H9 (cell line): ENCODE measurements at regions not wholly inside any gene's neighbourhood (a gene's known extent, or its start where the extent isn't known, plus 50 kb on each side); places are given as distances from the start of the nearest gene placed in this dataset.

ENCODE experiments used
- DNase-seq: peaks from one replicate; pipeline ENCODE4 v3.0.0-alpha.2; 2017
- H2AFZ ChIP-seq: one replicate; pipeline ENCODE4 v1.6.1; 2013; ENCODE audit warnings: mild to moderate bottlenecking, low read length, control low read depth, moderate library complexity
- H2AK5ac ChIP-seq: 2 replicates; pipeline ENCODE4 v1.6.1; 2013; ENCODE audit warnings: low read length, control low read depth, mixed read lengths; ENCODE audit not compliant: insufficient read length
- H2BK120ac ChIP-seq: one replicate; pipeline ENCODE4 v1.6.1; 2013; ENCODE audit warnings: low read depth, mild to moderate bottlenecking, low read length, control low read depth, inconsistent platforms; ENCODE audit not compliant: poor library complexity, severe bottlenecking
- H2BK12ac ChIP-seq: 2 replicates; pipeline ENCODE4 v1.6.1; 2013; ENCODE audit warnings: low read length, control low read depth, mixed read lengths, low read depth; ENCODE audit not compliant: insufficient read length
- H2BK15ac ChIP-seq: 2 replicates; pipeline ENCODE4 v1.6.1; 2013; ENCODE audit warnings: low read depth, low read length, control low read depth
- H2BK20ac ChIP-seq: one replicate; pipeline ENCODE4 v1.6.1; 2013; ENCODE audit warnings: low read depth, mild to moderate bottlenecking, low read length, control low read depth, inconsistent platforms; ENCODE audit not compliant: poor library complexity, severe bottlenecking
- H2BK5ac ChIP-seq: 2 replicates; pipeline ENCODE4 v1.6.1; 2013; ENCODE audit warnings: low read length, control low read depth, mixed read lengths; ENCODE audit not compliant: insufficient read length
- H3K14ac ChIP-seq: 2 replicates; pipeline ENCODE4 v1.6.1; 2013; ENCODE audit warnings: low read length, control low read depth; ENCODE audit not compliant: insufficient read depth
- H3K18ac ChIP-seq: 2 replicates; pipeline ENCODE4 v1.6.1; 2013; ENCODE audit warnings: low read depth, mild to moderate bottlenecking, mixed read lengths, low read length, control low read depth; ENCODE audit not compliant: insufficient read length
- H3K23ac ChIP-seq: 2 replicates; pipeline ENCODE4 v1.6.1; 2013; ENCODE audit warnings: low read length, control low read depth, mixed read lengths, low read depth; ENCODE audit not compliant: insufficient read length
- H3K23me2 ChIP-seq: 2 replicates; pipeline ENCODE4 v1.6.1; 2013; ENCODE audit warnings: low read depth, mild to moderate bottlenecking, mixed read lengths, low read length, control low read depth; ENCODE audit not compliant: insufficient read length, poor library complexity, severe bottlenecking
- H3K27ac ChIP-seq: 2 replicates; pipeline ENCODE4 v1.5.1; 2013; ENCODE audit warnings: low read length, control low read depth, mixed read lengths, low read depth; ENCODE audit not compliant: insufficient read length
- H3K27me3 ChIP-seq: 2 replicates; pipeline ENCODE4 v1.6.1; 2013; ENCODE audit warnings: low read length, control low read depth, inconsistent platforms; ENCODE audit not compliant: insufficient read depth
- H3K4ac ChIP-seq: 2 replicates; pipeline ENCODE4 v1.6.1; 2013; ENCODE audit warnings: low read depth, mild to moderate bottlenecking, control low read depth, inconsistent platforms, low read length, moderate library complexity
- H3K4me1 ChIP-seq: 2 replicates; pipeline ENCODE4 v1.6.1; 2013; ENCODE audit warnings: low read length, control low read depth, inconsistent platforms; ENCODE audit not compliant: insufficient read depth
- H3K4me2 ChIP-seq: 2 replicates; pipeline ENCODE4 v1.6.1; 2013; ENCODE audit warnings: low read length, control low read depth, mixed read lengths; ENCODE audit not compliant: insufficient read length, insufficient read depth
- H3K56ac ChIP-seq: 2 replicates; pipeline ENCODE4 v1.6.1; 2013; ENCODE audit warnings: low read depth, mild to moderate bottlenecking, mixed read lengths, low read length, control low read depth; ENCODE audit not compliant: insufficient read length
- H3K79me1 ChIP-seq: 2 replicates; pipeline ENCODE4 v1.6.1; 2013; ENCODE audit warnings: low read depth, mild to moderate bottlenecking, moderate library complexity, low read length, control low read depth, inconsistent platforms; ENCODE audit not compliant: insufficient read depth, poor library complexity, severe bottlenecking
- H3K79me2 ChIP-seq: 2 replicates; pipeline ENCODE4 v1.6.1; 2013; ENCODE audit warnings: low read length, control low read depth, inconsistent platforms; ENCODE audit not compliant: insufficient read depth
- H3K9ac ChIP-seq: 2 replicates; pipeline ENCODE4 v1.6.1; 2013; ENCODE audit warnings: low read length, control low read depth, mixed read lengths; ENCODE audit not compliant: insufficient read length; ENCODE audit errors: extremely low read depth
- H3K9me3 ChIP-seq: one replicate; pipeline ENCODE4 v1.6.1; 2013; ENCODE audit warnings: low read depth, low read length, inconsistent platforms; ENCODE audit not compliant: control insufficient read depth
- H3T11ph ChIP-seq: one replicate; pipeline ENCODE4 v1.6.1; 2013; ENCODE audit warnings: mild to moderate bottlenecking, low read length, control low read depth, inconsistent platforms
- H4K20me1 ChIP-seq: one replicate; pipeline ENCODE4 v1.6.1; 2013; ENCODE audit not compliant: control insufficient read depth, insufficient read length, insufficient read depth
- H4K5ac ChIP-seq: 2 replicates; pipeline ENCODE4 v1.6.1; 2013; ENCODE audit warnings: low read depth, mild to moderate bottlenecking, mixed read lengths, low read length, control low read depth; ENCODE audit not compliant: insufficient read length
- H4K8ac ChIP-seq: replicated peaks from 2 replicates; pipeline ENCODE4 v1.6.1; 2013; ENCODE audit warnings: low read length, control low read depth, mixed read lengths, low read depth; ENCODE audit not compliant: insufficient read length
- H4K91ac ChIP-seq: 2 replicates; pipeline ENCODE4 v1.6.1; 2013; ENCODE audit warnings: low read depth, mild to moderate bottlenecking, moderate library complexity, mixed read lengths, low read length, control low read depth; ENCODE audit not compliant: insufficient read length
- H3K27ac Mint-ChIP-seq, 3 experiments: 2 replicates in 2 of 3; 3 replicates in 1 of 3; pipeline ENCODE4 v1.8.0; 2020 to 2021; ENCODE audit warnings: mixed read lengths in 3 of 3, mild to moderate bottlenecking in 1 of 3, moderate library complexity in 1 of 3
- H3K27me3 Mint-ChIP-seq: 2 replicates; pipeline ENCODE4 v1.8.0; 2021; ENCODE audit warnings: low read depth, mild to moderate bottlenecking, moderate library complexity, mixed read lengths
- H3K36me3 Mint-ChIP-seq, 3 experiments: 2 replicates in 2 of 3; 3 replicates in 1 of 3; pipeline ENCODE4 v1.8.0; 2020 to 2021; ENCODE audit warnings: low read depth in 3 of 3, mixed read lengths in 3 of 3; ENCODE audit not compliant: insufficient read depth in 1 of 3
- H3K4me1 Mint-ChIP-seq, 2 experiments: 2 replicates each; pipeline ENCODE4 v1.8.0; 2020; ENCODE audit warnings: mixed read lengths in 2 of 2
- H3K4me3 Mint-ChIP-seq, 2 experiments: 2 replicates in 1 of 2; 3 replicates in 1 of 2; pipeline ENCODE4 v1.8.0; 2020 to 2021; ENCODE audit warnings: mild to moderate bottlenecking in 2 of 2, mixed read lengths in 2 of 2, moderate library complexity in 1 of 2
- H3K9me3 Mint-ChIP-seq, 2 experiments: 2 replicates in 1 of 2; 3 replicates in 1 of 2; pipeline ENCODE4 v1.8.0; 2020; ENCODE audit warnings: mild to moderate bottlenecking in 2 of 2, mixed read lengths in 2 of 2, moderate library complexity in 1 of 2
- CTCF ChIP-seq: fragments of 200-600 bp; sonication (generic); conservative IDR thresholded peaks from 3 replicates; pipeline ENCODE4 v1.8.0; 2021; ENCODE audit warnings: antibody characterized with exemption, mild to moderate bottlenecking
- WGBS: extraction: QIAGEN DNeasy Blood & Tissue Kit; methylation state at CpG from one replicate; pipeline ENCODE4 v1.1.7; 2013; ENCODE audit warnings: missing lambda C conversion rate, low lambda C conversion rate, mixed read lengths; ENCODE audit not compliant: insufficient read length; ENCODE audit errors: extremely low coverage; 5-methylcytosine and 5-hydroxymethylcytosine counted together

- Histone ChIP-seq H2BK20ac (no peak overlapping the region), H3K23me2 (no peaks in the 10 kb centered on the region), H4K8ac (no peak overlapping the region), H3T11ph (no peak overlapping the region), H3K27ac (no peak overlapping the region), H3K9me3 (no peaks in the 10 kb centered on the region), H4K91ac (no peak overlapping the region), H3K79me1 (no peaks in the 10 kb centered on the region), H2BK120ac (no peak overlapping the region), H3K18ac (no peak overlapping the region), H4K5ac (no peak overlapping the region), H3K4me2 (no peak overlapping the region), H3K23ac (no peak overlapping the region), H2BK5ac (no peak overlapping the region), H3K79me2 (no peaks in the 10 kb centered on the region), H3K4ac (no peak overlapping the region), H3K4me1 (no peaks in the 10 kb centered on the region), H2BK12ac (no peak overlapping the region), H3K9ac (no peak overlapping the region), H4K20me1 (no peaks in the 10 kb centered on the region), H2AK5ac (no peak overlapping the region), H2BK15ac (no peak overlapping the region), H2AFZ (no peak overlapping the region), H3K27me3 (no peaks in the 10 kb centered on the region), H3K14ac (no peak overlapping the region), H3K56ac (no peak overlapping the region)
- H3K9me3 Mint-ChIP-seq: no peaks in the 10 kb centered on the region
- no peak for DNase-seq
- no peaks in the 10 kb centered on the region for H3K36me3 Mint-ChIP-seq
- no peak overlapping the region for H3K4me3 Mint-ChIP-seq
- H3K27ac Mint-ChIP-seq: no peak overlapping the region
- no peaks in the 10 kb centered on the region for H3K27me3 Mint-ChIP-seq
- no peaks in the 10 kb centered on the region for H3K4me1 Mint-ChIP-seq
- TF ChIP-seq CTCF: no peak
- WGBS: no CpG with 5 or more reads among the region's 1 CpG
These were observed 446.1 kb upstream of the CDH10 start for GRCh38 chr5:25090854-25091253.
